SU-DHL-6 (cell line): ENCODE measurements at regions not wholly inside any gene's neighbourhood (a gene's known extent, or its start where the extent isn't known, plus 50 kb on each side); places are given as distances from the start of the nearest gene placed in this dataset.

Source experiments
- EZH2phosphoT487 ChIP-seq: fragments of 200-600 bp; sonication (generic), shearing (Covaris generic); conservative IDR thresholded peaks from 2 replicates; pipeline ENCODE4 v1.6.1; 2018; ENCODE audit warnings: mild to moderate bottlenecking, antibody characterized with exemption, low read length, moderate library complexity, mixed read lengths
- TF ChIP-seq, protein P1 (sequence below): fragments of 200-600 bp; sonication (generic); IDR thresholded peaks from one replicate; pipeline ENCODE4 v1.5.1; 2017; ENCODE audit warnings: antibody characterized with exemption, mild to moderate bottlenecking, low read length, moderate library complexity; ENCODE audit not compliant: insufficient read depth, poor library complexity, severe bottlenecking

DNA sequence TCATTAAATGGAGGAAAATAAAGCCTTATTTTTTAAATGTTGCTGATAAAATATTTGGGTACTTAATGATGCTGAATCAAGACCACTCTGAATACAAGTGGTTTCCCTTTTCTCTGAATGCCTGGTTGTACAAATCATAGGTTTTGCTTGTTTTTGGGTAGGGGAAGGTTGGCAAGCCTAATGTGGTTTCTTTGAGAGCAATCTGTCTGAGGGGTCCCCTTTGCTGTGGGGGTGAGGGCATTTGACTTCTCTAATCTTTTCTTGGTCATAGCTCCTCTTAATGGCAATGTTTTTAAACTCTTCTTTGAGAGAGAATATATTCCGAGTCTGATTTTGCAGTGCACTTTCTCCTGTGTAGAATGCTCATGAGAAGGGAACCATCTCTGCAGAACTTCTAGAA, 99.2 kb downstream of the SOX4 start:
- TF ChIP-seq, protein P1, sequence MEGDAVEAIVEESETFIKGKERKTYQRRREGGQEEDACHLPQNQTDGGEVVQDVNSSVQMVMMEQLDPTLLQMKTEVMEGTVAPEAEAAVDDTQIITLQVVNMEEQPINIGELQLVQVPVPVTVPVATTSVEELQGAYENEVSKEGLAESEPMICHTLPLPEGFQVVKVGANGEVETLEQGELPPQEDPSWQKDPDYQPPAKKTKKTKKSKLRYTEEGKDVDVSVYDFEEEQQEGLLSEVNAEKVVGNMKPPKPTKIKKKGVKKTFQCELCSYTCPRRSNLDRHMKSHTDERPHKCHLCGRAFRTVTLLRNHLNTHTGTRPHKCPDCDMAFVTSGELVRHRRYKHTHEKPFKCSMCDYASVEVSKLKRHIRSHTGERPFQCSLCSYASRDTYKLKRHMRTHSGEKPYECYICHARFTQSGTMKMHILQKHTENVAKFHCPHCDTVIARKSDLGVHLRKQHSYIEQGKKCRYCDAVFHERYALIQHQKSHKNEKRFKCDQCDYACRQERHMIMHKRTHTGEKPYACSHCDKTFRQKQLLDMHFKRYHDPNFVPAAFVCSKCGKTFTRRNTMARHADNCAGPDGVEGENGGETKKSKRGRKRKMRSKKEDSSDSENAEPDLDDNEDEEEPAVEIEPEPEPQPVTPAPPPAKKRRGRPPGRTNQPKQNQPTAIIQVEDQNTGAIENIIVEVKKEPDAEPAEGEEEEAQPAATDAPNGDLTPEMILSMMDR: no peak
- no peak for TF ChIP-seq EZH2phosphoT487
